Activated CD4-positive, alpha-beta T cell treated with anti-CD3 and anti-CD28 coated beads, Interleukin-2, amount 10 ng/mL, durations not matched to agents 24 days and 14 days (primary cell): ENCODE measurements at regions not wholly inside any gene's neighbourhood (a gene's known extent, or its start where the extent isn't known, plus 50 kb on each side); places are given as distances from the start of the nearest gene placed in this dataset.
A peak's percentile ranks its signal among the peaks of the same experiment; 100 is the strongest.

Experiments used
- DNase-seq: peaks from one replicate; pipeline ENCODE4 v3.0.0; 2022
- H3K27ac Mint-ChIP-seq: one replicate; pipeline ENCODE4 v1.8.0; 2022; ENCODE audit warnings: mild to moderate bottlenecking, mixed read lengths
- H3K27me3 Mint-ChIP-seq: one replicate; pipeline ENCODE4 v1.8.0; 2022; ENCODE audit warnings: mixed read lengths
- H3K36me3 Mint-ChIP-seq: one replicate; pipeline ENCODE4 v1.8.0; 2022; ENCODE audit warnings: low read depth, mild to moderate bottlenecking, mixed read lengths
- H3K4me1 Mint-ChIP-seq: one replicate; pipeline ENCODE4 v1.8.0; 2021; ENCODE audit warnings: mixed read lengths
- H3K4me3 Mint-ChIP-seq: one replicate; pipeline ENCODE4 v1.8.0; 2022; ENCODE audit warnings: mild to moderate bottlenecking, moderate library complexity, mixed read lengths
- H3K9me3 Mint-ChIP-seq: one replicate; pipeline ENCODE4 v1.8.0; 2021; ENCODE audit warnings: mixed read lengths
- intact Hi-C: fragments of 100-400 bp; cut with micrococcal nuclease; formaldehyde crosslinking; loops from one replicate; pipeline ENCODE4 v1.15.1; 2023

GRCh38 chr11:134579724-134580609 lies 167.9 kb upstream of the B3GAT1 start:
- H3K36me3 Mint-ChIP-seq: no peaks in the 10 kb centered on the region
- peaks cover 12% of the 10 kb centered on the region for H3K4me1 Mint-ChIP-seq
- intact Hi-C loops: no loop called here
- H3K27ac Mint-ChIP-seq: no peak overlapping the region
- H3K4me3 Mint-ChIP-seq: no peak overlapping the region
- no peaks in the 10 kb centered on the region for H3K9me3 Mint-ChIP-seq
- peaks cover 18% of the 10 kb centered on the region for H3K27me3 Mint-ChIP-seq
- no peak for DNase-seq

- Mint-ChIP-seq H3K36me3 (no peaks in the 10 kb centered on the region), H3K27ac (peak overlapping the region; percentile 64), H3K4me1 (peaks cover 12% of the 10 kb centered on the region), H3K4me3 (no peak overlapping the region), H3K27me3 (peaks cover 17% of the 10 kb centered on the region), H3K9me3 (no peaks in the 10 kb centered on the region)
- intact Hi-C loops: no loop called here
- DNase-seq: no peak
These were observed 167.0 kb upstream of the B3GAT1 start for GRCh38 chr11:134578807-134579723.

- Mint-ChIP-seq H3K36me3 (no peaks in the 10 kb centered on the region), H3K27me3 (peaks cover 10% of the 10 kb centered on the region), H3K9me3 (no peaks in the 10 kb centered on the region), H3K4me3 (no peak overlapping the region), H3K4me1 (peaks cover 2% of the 10 kb centered on the region), H3K27ac (no peak overlapping the region)
- intact Hi-C loops: no loop called here
- DNase-seq: no peak
These were observed 165.8 kb upstream of the B3GAT1 start for GRCh38 chr11:134577751-134578395.

- Mint-ChIP-seq H3K27ac (no peak overlapping the region), H3K27me3 (peaks cover 10% of the 10 kb centered on the region)
These were observed 164.7 kb upstream of the B3GAT1 start for GRCh38 chr11:134576721-134577171.

GRCh38 chr11:134576286-134576685 lies 164.2 kb upstream of the B3GAT1 start:
- no peak for DNase-seq
- intact Hi-C loops: no loop called here
- H3K36me3 Mint-ChIP-seq: no peaks in the 10 kb centered on the region

More at GRCh38 chr11:134576721-134577171, 164.7 kb upstream of the B3GAT1 start:
- Mint-ChIP-seq H3K4me1 (no peaks in the 10 kb centered on the region), H3K4me3 (no peak overlapping the region), H3K9me3 (no peaks in the 10 kb centered on the region), H3K36me3 (no peaks in the 10 kb centered on the region)
- DNase-seq: no peak
- intact Hi-C loops: no loop called here

GRCh38 chr11:134575504-134576230 lies 163.6 kb upstream of the B3GAT1 start:
- Mint-ChIP-seq H3K4me3 (no peak overlapping the region), H3K27ac (no peak overlapping the region), H3K9me3 (no peaks in the 10 kb centered on the region), H3K27me3 (peaks cover 6% of the 10 kb centered on the region), H3K36me3 (no peaks in the 10 kb centered on the region), H3K4me1 (no peaks in the 10 kb centered on the region)
- intact Hi-C loops: no loop called here
- DNase-seq: no peak

More at GRCh38 chr11:134576286-134576685, 164.2 kb upstream of the B3GAT1 start:
- no peak overlapping the region for H3K27ac Mint-ChIP-seq
- H3K4me1 Mint-ChIP-seq: no peaks in the 10 kb centered on the region
- no peaks in the 10 kb centered on the region for H3K9me3 Mint-ChIP-seq
- no peak overlapping the region for H3K4me3 Mint-ChIP-seq
- H3K27me3 Mint-ChIP-seq: peaks cover 8% of the 10 kb centered on the region

GRCh38 chr11:134574947-134575346 lies 162.9 kb upstream of the B3GAT1 start:
- DNase-seq: no peak
- H3K27me3 Mint-ChIP-seq: peaks cover 3% of the 10 kb centered on the region

GRCh38 chr11:134574425-134574824 lies 162.4 kb upstream of the B3GAT1 start:
- Mint-ChIP-seq H3K9me3 (no peaks in the 10 kb centered on the region), H3K27ac (no peak overlapping the region), H3K27me3 (peaks cover 2% of the 10 kb centered on the region), H3K36me3 (no peaks in the 10 kb centered on the region), H3K4me3 (no peak overlapping the region), H3K4me1 (no peaks in the 10 kb centered on the region)
- no peak for DNase-seq
- intact Hi-C loops: no loop called here

More at GRCh38 chr11:134574947-134575346, 162.9 kb upstream of the B3GAT1 start:
- intact Hi-C loops: no loop called here
- H3K4me1 Mint-ChIP-seq: no peaks in the 10 kb centered on the region
- no peak overlapping the region for H3K27ac Mint-ChIP-seq
- H3K9me3 Mint-ChIP-seq: no peaks in the 10 kb centered on the region
- H3K36me3 Mint-ChIP-seq: no peaks in the 10 kb centered on the region
- no peak overlapping the region for H3K4me3 Mint-ChIP-seq

- Mint-ChIP-seq H3K27ac (no peak overlapping the region), H3K4me1 (no peaks in the 10 kb centered on the region), H3K36me3 (no peaks in the 10 kb centered on the region), H3K9me3 (no peaks in the 10 kb centered on the region), H3K27me3 (peaks cover 2% of the 10 kb centered on the region), H3K4me3 (no peak overlapping the region)
- DNase-seq: no peak
- intact Hi-C loops: no loop called here
These were observed 161.8 kb upstream of the B3GAT1 start for GRCh38 chr11:134573857-134574256.

- Mint-ChIP-seq H3K4me3 (no peak overlapping the region), H3K36me3 (no peaks in the 10 kb centered on the region), H3K27me3 (peaks cover 2% of the 10 kb centered on the region), H3K4me1 (no peaks in the 10 kb centered on the region), H3K9me3 (no peaks in the 10 kb centered on the region), H3K27ac (no peak overlapping the region)
- intact Hi-C loops: no loop called here
- no peak for DNase-seq
These were observed 161.0 kb upstream of the B3GAT1 start for GRCh38 chr11:134572741-134573675.

- H3K27ac Mint-ChIP-seq: no peak overlapping the region
- H3K4me3 Mint-ChIP-seq: no peak overlapping the region
- no peaks in the 10 kb centered on the region for H3K9me3 Mint-ChIP-seq
- H3K36me3 Mint-ChIP-seq: no peaks in the 10 kb centered on the region
- intact Hi-C loops: no loop called here
- H3K27me3 Mint-ChIP-seq: no peaks in the 10 kb centered on the region
- no peaks in the 10 kb centered on the region for H3K4me1 Mint-ChIP-seq
- peak; percentile 39 for DNase-seq
These were observed 159.3 kb upstream of the B3GAT1 start for GRCh38 chr11:134571301-134571700.

- Mint-ChIP-seq H3K27ac (no peak overlapping the region), H3K4me3 (no peak overlapping the region), H3K36me3 (no peaks in the 10 kb centered on the region), H3K9me3 (no peaks in the 10 kb centered on the region), H3K4me1 (no peaks in the 10 kb centered on the region), H3K27me3 (no peaks in the 10 kb centered on the region)
- intact Hi-C loops: no loop called here
- peak; percentile 34 for DNase-seq
These were observed 157.2 kb upstream of the B3GAT1 start for GRCh38 chr11:134569195-134569594.
